ENCODE measurements at regions not wholly inside any gene's neighbourhood (a gene's known extent, or its start where the extent isn't known, plus 50 kb on each side); places are given as distances from the start of the nearest gene placed in this dataset.

- no peak for TF ChIP-seq POLR2A (IDR thresholded peaks at IDR 0.05; ENCODE audit: low read length)
- TF ChIP-seq CTCF (IDR thresholded peaks at IDR 0.05) = no peak
- TF ChIP-seq MAX (IDR thresholded peaks at IDR 0.05) = no peak
- no peak for TF ChIP-seq ELK1 (IDR thresholded peaks at IDR 0.05; ENCODE audit: low read depth, low read length)
- TF ChIP-seq EP300 (IDR thresholded peaks at IDR 0.05) = no peak
- no peak for TF ChIP-seq ESRRA (IDR thresholded peaks at IDR 0.05; ENCODE audit: borderline replicate concordance, low read length)
- no peak for TF ChIP-seq KDM5A (IDR thresholded peaks at IDR 0.05)
- no peak for TF ChIP-seq SMC3 (IDR thresholded peaks at IDR 0.05)
- TF ChIP-seq RNF2 (IDR thresholded peaks at IDR 0.05; ENCODE audit: borderline replicate concordance, low read depth) = no peak
- no peak for TF ChIP-seq JUN (IDR thresholded peaks at IDR 0.05)
- no peak for TF ChIP-seq MAZ (IDR thresholded peaks at IDR 0.05; ENCODE audit: borderline replicate concordance, low read depth, low read length)
- no peak for TF ChIP-seq BCL3 (IDR thresholded peaks at IDR 0.05)
These were observed 62.2 kb upstream of the PAX7 start for GRCh38 chr1:18568489-18568888.

All from A549 (cell line).